GM21367 (cell line): ENCODE measurements at regions not wholly inside any gene's neighbourhood (a gene's known extent, or its start where the extent isn't known, plus 50 kb on each side); places are given as distances from the start of the nearest gene placed in this dataset.

ENCODE experiments used
- ATAC-seq: cut with Tn5 transposase; IDR thresholded peaks from one replicate; pipeline ENCODE4 v1.9.1; 2021; ENCODE audit not compliant: unreplicated experiment

DNA sequence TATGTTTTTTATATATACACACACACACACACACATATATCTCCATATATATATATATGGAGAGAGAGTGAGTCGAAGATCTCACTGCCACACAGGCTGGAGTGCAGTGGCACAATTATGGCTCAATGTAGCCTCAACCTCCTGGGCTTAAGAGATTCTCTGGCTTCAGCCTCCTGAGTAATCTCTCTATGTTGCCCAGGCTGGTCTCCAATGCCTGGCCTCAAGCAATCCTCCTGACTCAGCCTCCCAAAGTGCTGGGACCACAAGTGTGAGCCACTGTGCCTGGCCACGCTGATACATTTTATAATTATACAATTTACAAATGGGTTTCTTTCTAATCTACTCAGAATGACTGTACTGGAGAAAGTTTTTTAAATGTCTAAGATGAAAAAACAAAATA, 664.2 kb downstream of the PTPRC start:
- no peak for ATAC-seq

DNA sequence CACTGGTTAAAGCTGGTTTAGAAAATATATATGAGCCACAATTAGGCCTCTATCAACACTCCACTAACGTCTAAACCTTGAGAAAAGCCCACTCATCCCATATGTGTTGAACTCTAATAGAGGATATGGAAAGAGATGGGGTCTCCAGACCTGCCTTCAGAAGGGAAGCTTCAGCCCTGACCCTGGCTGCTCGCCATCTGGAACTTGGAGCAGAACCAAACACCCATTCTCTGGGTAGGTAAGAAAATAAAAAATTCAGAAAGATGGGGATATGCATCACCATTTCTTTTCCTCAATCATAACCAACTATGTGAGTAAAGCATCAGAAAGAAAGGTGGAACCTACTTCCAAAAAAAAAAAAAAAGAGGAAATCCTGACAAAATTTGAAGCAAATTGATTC, 666.2 kb downstream of the PTPRC start:
- no peak for ATAC-seq

DNA sequence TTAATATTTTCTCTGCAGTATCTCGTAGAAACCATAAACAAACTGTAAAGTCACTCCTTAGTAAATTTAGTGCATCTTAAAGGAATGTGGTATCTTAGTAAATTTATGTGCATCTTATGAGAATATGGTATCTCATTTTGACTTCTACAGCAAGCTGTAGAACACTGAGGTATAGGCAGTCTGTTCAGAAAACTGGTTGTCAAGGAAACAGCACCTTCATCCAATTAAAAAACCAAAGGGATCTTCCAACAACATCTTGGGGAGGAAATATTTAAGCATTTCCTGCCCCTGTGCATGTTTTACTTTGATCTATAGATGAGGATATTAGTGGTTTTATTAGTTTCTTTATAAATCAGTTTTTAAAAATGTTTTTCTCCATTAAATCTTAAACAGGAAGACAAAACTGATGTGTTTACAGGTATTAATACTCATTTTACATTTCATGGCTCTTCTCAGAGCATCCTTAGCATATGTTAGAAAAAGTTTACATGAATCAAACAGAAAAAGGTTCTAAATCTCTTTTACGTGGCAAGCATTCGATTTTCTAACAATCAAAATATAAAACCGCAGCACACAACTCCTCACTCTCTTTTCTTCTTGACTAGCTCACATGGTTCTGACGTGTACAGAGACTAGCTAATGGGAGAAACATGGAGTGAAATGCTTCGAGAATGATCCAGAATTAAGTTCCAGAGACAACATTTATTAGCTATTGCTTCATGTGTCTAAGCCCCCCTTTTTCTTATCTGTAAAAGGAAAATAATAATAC, 668.8 kb downstream of the PTPRC start:
- ATAC-seq: no peak

DNA sequence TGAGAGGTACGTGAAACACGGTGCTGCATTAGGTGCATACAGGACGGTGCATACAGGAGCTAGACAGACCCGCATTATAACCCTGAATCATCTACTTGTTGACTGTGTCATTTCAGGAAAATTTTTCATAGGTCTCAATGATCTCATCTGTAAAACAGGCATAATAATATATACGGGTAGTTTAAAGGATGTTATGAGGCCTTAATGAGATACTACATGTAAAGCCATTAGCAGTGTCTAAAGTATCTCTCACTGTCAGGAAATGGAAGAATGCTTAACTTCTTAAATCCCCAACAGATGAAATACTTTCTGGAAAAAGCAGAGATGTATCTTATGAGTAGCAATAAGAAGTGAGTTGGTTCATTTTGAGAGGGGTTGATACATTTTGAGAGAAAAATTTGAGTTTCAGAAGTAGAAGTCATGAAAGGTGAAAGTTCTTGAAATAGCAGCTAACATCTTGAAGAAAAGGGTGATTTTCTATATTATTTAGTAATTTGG, 669.6 kb downstream of the PTPRC start:
- no peak for ATAC-seq

DNA sequence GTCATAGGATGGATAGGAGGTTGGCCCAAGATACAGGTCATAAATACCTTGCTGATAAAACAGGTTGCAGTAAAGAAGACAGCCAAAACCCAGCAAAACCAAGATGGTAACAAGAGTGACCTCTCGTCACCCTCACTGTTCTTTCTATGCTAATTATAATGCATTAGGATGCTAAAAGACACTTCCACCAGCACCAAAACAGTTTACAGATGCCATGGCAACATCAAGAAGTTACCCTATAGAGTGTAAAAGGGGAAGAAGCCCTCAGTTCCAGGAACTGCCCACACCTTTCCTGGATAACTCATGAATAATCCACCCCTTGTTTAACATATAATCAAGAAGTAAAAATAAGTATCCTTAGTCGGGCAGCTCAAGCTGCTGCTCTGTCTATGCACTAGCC, 671.9 kb downstream of the PTPRC start:
- ATAC-seq: no peak

DNA sequence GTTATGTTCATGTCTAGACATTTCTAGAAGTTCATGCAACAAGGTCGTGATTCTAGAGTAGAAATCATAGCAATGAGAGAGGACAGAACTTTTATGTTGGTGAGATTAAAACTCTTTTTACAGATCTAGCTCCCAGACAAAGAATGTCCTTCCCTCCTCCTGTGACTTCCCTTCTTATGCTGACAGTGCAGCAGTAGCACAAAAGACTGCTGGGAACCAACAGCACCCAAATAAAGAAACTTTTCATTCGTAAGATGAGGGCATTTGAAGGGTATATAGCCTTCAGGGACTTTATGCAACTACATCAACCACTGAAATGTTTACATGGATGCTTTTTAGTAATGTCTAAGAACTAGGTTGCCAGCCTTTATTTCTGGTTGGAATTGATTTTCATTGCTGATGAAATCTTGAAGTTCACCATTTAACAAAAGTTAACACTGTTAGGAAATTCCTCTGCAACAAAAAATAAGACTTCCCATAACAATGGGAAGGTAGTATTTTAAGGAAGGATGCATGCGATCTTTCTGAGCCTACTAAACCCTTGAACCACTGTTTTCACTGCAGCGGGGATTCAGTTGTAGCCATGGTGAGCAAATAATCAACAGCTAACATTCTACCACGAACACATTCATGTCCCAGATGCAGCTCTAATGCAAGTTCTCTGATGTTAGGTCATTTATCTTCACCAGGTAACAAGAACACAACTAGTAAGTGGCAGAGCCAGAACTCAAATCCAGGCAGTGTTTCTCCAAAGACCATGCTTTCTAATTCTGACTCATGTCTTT, 672.8 kb downstream of the PTPRC start:
- ATAC-seq: no peak

DNA sequence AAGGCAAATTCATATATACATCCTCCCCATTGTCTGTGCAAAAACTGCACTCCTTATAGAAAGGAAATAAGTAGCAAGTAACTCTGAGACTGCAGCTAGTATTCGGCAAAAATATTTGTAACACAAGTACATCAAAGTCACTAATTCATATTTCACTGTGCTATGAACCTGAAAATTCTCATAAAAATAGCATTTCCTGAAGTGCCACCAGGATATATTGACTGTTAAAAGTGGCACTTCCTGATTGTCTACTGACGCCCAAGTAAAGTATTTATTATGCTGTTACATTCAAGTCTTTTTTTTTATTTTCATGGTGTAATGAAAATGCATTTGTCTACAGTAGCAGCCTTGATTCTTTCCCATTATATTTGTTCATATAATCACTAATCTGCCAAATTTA, 673.8 kb downstream of the PTPRC start:
- ATAC-seq: no peak

DNA sequence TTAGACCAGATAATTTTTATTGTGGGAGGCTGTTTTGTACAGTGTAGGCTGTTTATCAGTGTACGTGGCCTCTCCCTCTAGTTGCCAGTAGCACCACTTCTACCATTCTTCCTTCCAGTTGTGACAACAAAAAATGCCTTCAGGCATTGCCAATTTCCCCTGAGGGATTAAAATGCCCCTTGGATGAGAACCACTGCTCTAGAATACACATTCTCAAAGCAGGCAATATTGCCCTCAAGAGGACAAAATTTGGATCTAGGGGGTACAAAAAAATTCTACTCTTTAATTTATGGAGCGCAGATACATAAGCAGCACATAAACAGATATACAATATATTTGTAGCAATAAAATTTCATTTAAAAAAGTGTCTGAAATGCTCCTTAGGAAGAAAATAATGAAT, 674.6 kb downstream of the PTPRC start:
- no peak for ATAC-seq

DNA sequence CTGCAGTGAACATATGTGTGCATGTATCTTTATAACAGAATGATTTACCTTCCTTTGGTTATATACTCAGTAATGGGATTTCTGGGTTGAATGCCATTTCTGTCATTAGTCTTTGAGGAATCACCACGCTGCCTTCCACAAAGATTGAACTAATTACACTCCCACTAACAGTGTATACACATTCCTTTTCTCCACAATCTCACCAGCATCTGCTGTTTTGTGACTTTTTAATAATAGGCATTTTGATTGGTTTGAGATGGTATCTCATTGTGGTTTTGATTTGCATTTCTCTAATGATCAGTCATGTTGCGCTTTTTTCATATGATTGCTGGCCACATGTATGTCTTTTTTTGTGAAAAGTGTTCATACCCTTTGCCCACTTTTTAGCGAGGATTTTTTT, 680.5 kb downstream of the PTPRC start:
- no peak for ATAC-seq

DNA sequence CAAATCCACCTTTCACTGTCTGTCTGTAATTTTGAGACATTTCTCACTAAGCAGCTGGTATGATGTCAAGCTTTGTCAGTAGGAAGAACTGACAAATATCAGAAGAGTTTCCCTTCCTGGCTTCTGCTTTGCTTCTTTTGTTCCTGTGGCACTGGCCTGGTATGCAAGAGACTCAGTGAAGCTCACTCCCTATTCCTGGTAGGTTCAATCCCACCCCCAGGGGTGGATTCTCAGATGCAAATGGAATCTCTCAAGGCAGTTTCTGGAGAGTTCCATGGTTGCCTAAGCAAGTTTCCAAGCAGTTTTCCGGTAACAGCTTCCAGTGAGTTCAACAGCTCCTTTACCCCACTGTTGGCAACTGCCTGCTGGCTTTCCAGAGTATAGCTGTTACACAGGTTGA, 683.4 kb downstream of the PTPRC start:
- ATAC-seq: no peak

DNA sequence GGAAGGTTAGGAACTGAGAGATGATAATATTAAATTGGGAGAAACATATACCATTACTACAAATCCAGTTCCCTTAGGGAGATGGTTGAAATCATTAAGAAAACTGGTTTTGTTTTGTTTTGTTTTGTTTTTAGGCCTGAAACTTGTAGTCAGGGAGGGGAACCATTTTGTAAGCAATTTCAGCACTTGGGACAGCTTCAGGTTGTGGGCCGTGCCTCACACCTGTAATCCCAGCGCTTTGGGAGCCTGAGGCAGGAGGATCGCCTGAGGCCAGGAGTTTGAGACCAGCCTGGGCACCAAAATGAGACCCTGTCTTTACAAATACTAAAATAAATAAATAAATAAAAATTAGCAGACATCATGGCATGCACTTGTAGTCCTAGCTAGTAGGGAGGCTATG, 694.3 kb upstream of the NR5A2 start:
- no peak for ATAC-seq

DNA sequence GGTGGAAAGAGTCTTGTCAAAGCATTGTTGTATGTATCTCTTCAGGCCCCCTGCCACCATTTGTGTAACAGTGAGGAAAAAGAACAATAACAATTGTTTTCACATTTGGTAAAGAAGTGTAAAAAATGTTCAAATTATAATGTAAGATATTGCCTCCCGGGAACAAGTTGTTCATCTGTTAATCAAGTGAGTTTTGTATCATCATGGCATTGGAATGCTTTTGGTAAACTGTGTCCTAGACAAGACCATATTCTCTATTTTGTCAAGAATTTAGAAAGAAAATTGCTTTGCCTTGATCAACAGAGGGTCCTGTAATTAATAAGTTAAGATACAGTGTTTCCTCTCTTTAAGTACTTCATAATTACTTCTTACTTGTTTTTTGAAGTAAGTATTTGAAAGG, 692.0 kb upstream of the NR5A2 start:
- no peak for ATAC-seq

DNA sequence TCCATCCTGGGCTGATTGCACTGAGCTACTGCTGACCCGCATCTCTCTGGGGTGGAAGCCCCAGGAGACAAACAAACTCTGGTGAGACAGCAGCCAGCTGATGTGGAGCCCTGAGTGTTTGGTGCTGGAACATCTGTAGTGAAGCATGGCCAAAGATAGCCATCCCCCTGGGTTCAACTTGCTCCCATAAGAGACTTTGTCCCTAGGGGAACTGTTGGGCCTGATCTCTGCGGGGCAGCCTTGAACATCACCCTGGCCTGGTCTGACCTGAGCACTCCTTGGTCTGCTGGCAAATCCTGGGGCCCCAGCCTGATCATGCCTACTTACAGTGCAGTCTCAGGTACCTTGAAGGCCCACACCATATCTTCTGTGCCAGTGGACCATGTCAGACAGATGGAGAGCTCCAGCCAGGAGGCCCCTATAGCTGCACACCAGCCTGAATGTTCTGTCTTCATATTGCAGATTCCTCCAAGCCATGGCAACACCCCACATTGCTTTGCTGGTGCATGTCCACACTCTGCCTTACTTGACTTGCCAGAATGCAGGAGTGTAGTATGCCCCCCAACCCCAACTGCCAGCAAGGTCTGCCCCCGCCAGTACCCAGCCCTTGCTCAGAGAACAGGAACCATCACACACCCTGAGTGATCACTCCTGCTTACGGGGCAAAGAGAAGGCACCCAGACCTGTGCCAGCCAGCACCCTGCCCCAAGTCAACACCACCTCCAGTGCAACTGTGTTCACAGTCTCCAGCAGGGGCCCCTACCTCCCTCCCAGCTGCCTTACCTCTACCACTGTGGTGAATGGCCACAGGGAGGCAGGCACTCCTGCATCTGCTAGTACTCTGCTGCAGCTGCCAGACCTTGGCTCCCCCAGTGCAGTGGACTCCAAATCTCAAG, 690.5 kb upstream of the NR5A2 start:
- ATAC-seq: no peak

DNA sequence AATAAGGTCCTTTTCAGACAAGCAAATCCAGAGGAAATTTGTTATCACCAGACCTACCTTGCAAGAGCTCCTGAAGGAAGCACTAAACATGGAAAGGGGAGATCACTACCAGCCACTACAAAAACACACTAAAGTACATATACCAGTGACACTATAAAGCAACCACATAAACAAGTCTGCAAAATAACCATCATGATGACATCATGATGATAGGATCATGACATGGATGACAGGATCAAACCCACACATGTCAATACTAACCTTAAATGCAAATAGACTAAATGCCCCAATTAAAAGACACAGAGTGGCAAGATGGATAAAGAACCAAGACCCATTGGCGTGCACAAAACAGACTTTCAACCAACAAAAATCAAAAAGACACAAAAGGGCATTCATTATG, 688.8 kb upstream of the NR5A2 start:
- ATAC-seq: no peak

DNA sequence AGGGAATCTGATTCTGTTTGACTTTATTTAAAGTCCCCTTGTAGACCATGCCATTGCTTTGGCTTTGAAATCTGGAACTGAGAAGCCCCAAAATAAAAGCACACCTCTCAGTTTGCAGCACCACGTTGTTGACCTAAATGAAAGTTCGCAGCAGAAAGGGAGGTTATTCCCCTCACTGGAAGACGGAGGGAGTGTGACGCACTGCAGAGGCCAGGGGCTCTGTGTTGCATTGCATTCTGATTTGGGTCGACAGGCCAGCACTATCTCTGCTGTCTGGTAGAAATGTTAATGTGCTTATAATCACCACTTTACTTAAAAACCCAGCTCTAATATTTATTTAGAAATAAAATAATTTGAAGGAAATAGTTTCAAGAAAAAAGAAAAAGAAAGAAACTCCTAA, 675.2 kb upstream of the NR5A2 start:
- no peak for ATAC-seq

DNA sequence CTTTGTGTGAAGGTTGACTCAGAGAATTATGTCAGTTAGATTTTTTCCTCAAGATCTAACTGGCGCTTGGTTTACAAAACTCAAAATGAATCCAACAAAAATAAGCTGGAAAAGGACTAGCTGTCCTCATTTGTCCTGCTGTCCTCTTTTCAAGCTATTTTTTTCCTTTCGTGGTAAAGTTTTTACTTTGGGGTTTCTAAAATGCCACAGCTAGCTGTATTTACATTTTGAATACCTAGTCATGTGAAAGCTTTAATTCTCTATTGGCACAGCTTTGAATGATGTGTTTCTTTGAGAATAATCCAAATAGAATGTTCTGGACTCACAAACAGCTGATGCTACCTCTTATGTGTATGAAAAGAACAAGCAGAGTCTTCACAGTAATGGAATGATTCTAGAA, 673.6 kb upstream of the NR5A2 start:
- ATAC-seq: no peak

DNA sequence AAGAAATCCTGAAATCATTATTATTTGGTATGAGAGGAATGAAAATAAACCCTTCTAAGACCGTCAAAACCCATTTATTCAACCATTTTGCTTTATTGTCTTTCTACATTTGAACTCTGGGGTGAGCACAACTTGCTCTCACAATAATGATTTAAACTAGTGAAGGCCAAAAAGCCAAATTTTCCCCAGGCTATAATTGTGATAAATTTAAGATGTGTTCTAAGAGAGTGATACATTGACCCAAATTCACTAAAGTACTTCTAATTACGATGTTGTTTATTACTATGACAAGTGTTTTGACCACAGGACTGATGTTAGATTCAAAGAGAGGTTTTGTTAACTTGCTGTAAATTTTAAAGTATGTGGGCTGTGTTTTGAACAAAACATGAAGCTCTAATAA, 670.9 kb upstream of the NR5A2 start:
- no peak for ATAC-seq

DNA sequence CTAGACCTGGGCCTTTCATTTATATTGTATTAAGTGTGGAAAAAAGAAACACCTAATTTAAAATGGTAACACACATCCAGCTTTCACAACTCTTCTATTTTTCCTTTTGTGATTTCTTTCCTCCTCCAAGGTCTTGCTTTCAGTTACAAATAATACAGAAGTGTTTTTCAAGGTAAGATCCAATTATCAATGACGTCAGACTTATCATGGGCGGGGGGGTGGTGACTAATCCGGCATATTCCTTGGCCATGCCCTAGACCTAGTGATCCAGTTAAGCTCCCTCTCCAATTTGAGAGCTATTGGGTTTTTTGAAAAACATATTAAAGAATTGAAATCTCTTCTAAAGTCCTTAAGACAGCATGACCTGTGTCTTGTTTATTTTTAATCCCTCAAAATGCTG, 669.9 kb upstream of the NR5A2 start:
- ATAC-seq: no peak

DNA sequence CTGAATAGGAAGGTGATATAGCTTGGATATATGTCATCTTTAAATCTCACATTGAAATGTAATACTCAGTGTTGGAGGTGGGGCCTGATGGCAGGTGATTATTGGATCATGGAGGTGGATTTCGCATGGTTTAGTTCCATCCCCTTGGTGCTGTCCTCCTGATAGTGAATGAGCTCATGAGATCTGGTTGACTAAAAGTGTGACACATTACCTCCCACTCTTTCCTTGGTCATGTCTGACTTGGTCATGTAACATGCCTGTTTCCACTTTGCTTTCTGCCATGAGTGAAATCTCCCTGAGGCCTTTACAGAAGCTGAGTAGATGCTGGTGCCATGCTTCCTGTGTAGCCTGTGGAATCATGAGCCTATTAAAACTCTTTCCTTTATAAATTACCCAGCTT, 664.5 kb upstream of the NR5A2 start:
- no peak for ATAC-seq

DNA sequence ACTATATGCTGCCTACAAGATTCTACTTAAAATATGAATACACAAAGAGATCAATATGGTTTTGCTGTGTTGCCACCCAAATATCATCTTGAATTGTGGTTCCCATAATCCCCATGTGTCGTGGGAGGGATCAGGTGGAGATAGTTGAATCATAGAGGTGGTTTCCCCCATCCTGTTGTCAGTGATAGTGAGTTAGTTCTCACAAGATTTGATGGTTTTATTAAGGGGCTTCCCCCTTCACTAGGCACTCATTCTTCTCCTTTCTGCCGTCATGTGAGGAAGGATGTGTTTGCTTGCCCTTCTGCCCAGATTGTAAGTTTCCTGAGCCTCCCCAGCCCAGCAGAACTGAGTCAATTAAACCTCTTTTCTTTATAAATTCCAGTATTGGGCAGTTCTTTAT, 654.4 kb upstream of the NR5A2 start:
- no peak for ATAC-seq

DNA sequence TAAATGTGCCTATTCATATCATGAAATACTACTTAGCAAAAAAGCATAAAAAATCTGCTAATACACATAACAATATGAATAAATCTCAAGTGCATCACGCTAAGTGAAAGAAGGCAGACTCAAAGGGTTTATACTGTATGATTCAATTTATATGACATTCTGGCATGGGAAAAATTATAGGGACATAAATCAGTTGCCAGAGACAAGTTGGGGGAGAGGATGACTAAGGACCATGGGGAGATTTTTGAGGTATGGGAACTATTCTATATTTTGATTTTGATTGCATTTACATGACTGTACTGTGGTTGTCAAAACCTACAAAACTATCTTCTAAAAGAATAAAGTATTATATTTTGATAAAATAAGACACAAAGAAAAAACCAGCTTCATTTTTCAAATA, 650.3 kb upstream of the NR5A2 start:
- ATAC-seq: no peak

DNA sequence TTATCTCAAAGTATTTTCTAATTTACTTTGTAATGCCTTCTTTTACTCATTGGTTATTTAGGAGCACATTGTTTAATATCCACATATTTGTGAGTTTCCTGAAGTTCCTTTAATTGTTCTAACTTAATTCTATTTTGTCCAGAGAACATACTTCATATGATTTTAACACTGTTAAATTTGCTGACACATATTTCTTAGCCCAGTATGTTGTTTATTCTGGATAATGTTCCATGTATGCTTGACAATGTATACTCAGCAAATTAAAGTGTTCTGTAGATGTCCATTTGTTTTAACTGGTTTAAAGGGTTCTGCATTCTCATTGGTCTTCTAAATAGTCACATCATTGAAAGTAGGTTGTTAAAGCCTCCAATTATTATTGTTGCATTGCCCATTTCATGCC, 643.7 kb upstream of the NR5A2 start:
- ATAC-seq: no peak
